Mesothelial cell of epicardium (in vitro differentiated cells): ENCODE measurements at regions not wholly inside any gene's neighbourhood (a gene's known extent, or its start where the extent isn't known, plus 50 kb on each side); places are given as distances from the start of the nearest gene placed in this dataset.

ENCODE experiments used
- DNase-seq, 2 experiments: peaks; one replicate each; pipeline ENCODE4 v3.0.0; 2021; ENCODE audit warnings: low spot score in 2 of 2; ENCODE audit not compliant: unreplicated experiment in 2 of 2
- H3K27ac Mint-ChIP-seq: 2 replicates; pipeline ENCODE4 v1.8.0; 2021; ENCODE audit warnings: mixed read lengths
- H3K27me3 Mint-ChIP-seq: 2 replicates; pipeline ENCODE4 v1.8.0; 2021; ENCODE audit warnings: low read depth, mixed read lengths
- H3K36me3 Mint-ChIP-seq: 2 replicates; pipeline ENCODE4 v1.8.0; 2021; ENCODE audit warnings: mixed read lengths
- H3K4me1 Mint-ChIP-seq: 2 replicates; pipeline ENCODE4 v1.8.0; 2021; ENCODE audit warnings: mixed read lengths
- H3K4me3 Mint-ChIP-seq: 2 replicates; pipeline ENCODE4 v1.8.0; 2021; ENCODE audit warnings: mild to moderate bottlenecking, moderate library complexity, mixed read lengths
- H3K9me3 Mint-ChIP-seq: 2 replicates; pipeline ENCODE4 v1.8.0; 2021; ENCODE audit warnings: mixed read lengths
- CTCF ChIP-seq: fragments of 200-600 bp; sonication (generic); IDR thresholded peaks from one replicate; pipeline ENCODE4 v1.5.0; 2021; ENCODE audit warnings: antibody characterized with exemption; ENCODE audit not compliant: unreplicated experiment

GRCh38 chr5:74051076-74051475 lies 425.1 kb downstream of the ARHGEF28 start:
- H3K36me3 Mint-ChIP-seq, result peaks cover 2% of the 10 kb centered on the region
- no peaks in the 10 kb centered on the region for H3K27me3 Mint-ChIP-seq
- H3K9me3 Mint-ChIP-seq, result peaks cover 12% of the 10 kb centered on the region
- H3K27ac Mint-ChIP-seq, result no peak overlapping the region
- TF ChIP-seq CTCF, result no peak
- no peak for DNase-seq
- no peak overlapping the region for H3K4me3 Mint-ChIP-seq
- H3K4me1 Mint-ChIP-seq, result peaks cover 25% of the 10 kb centered on the region

GRCh38 chr5:74044936-74045335 lies 418.9 kb downstream of the ARHGEF28 start:
- Mint-ChIP-seq H3K36me3 (peaks cover 2% of the 10 kb centered on the region), H3K4me3 (no peak overlapping the region), H3K27me3 (no peaks in the 10 kb centered on the region), H3K4me1 (peaks cover 26% of the 10 kb centered on the region), H3K27ac (no peak overlapping the region), H3K9me3 (peaks cover 12% of the 10 kb centered on the region)
- no peak for TF ChIP-seq CTCF
- no peak for DNase-seq

- no peaks in the 10 kb centered on the region for H3K27me3 Mint-ChIP-seq
- H3K9me3 Mint-ChIP-seq, result peaks cover 8% of the 10 kb centered on the region
- H3K36me3 Mint-ChIP-seq, result no peaks in the 10 kb centered on the region
- TF ChIP-seq CTCF, result no peak
- H3K4me1 Mint-ChIP-seq, result peaks cover 37% of the 10 kb centered on the region
- no peak for DNase-seq
- peak overlapping the region; percentile 7 for H3K27ac Mint-ChIP-seq
- no peak overlapping the region for H3K4me3 Mint-ChIP-seq
Measured at GRCh38 chr5:74042959-74043358, 417.0 kb downstream of the ARHGEF28 start.

GRCh38 chr5:74042559-74042958 lies 416.6 kb downstream of the ARHGEF28 start:
- Mint-ChIP-seq H3K36me3 (no peaks in the 10 kb centered on the region), H3K27ac (peak overlapping the region; percentile 7), H3K9me3 (peaks cover 4% of the 10 kb centered on the region), H3K4me1 (peaks cover 40% of the 10 kb centered on the region), H3K4me3 (no peak overlapping the region), H3K27me3 (no peaks in the 10 kb centered on the region)
- no peak for DNase-seq
- no peak for TF ChIP-seq CTCF

- Mint-ChIP-seq H3K27ac (peak overlapping the region; percentile 91), H3K4me3 (no peak overlapping the region), H3K4me1 (peaks cover 42% of the 10 kb centered on the region), H3K9me3 (no peaks in the 10 kb centered on the region), H3K36me3 (no peaks in the 10 kb centered on the region), H3K27me3 (no peaks in the 10 kb centered on the region)
- DNase-seq, result no peak
- TF ChIP-seq CTCF, result no peak
Measured at GRCh38 chr5:74041913-74042312, 415.9 kb downstream of the ARHGEF28 start.
